KMS-11 (cell line): ENCODE measurements at regions not wholly inside any gene's neighbourhood (a gene's known extent, or its start where the extent isn't known, plus 50 kb on each side); places are given as distances from the start of the nearest gene placed in this dataset.

ENCODE experiments used
- H2AFZ ChIP-seq: fragments of 200-600 bp; sonication (generic); 2 replicates; pipeline ENCODE4 v1.6.1; 2016; ENCODE audit warnings: antibody characterized with exemption, mixed run types, low read depth
- H3K27ac ChIP-seq: fragments of 200-600 bp; sonication (generic); 2 replicates; pipeline ENCODE4 v1.6.1; 2016; ENCODE audit warnings: mild to moderate bottlenecking, mixed run types
- H3K27me3 ChIP-seq: fragments of 200-600 bp; sonication (generic); 2 replicates; pipeline ENCODE4 v1.6.1; 2017; ENCODE audit warnings: mild to moderate bottlenecking, low read depth, mixed run types, moderate library complexity; ENCODE audit not compliant: insufficient read depth
- H3K36me3 ChIP-seq: fragments of 200-600 bp; sonication (generic); 2 replicates; pipeline ENCODE4 v1.6.1; 2017; ENCODE audit warnings: mild to moderate bottlenecking, mixed run types; ENCODE audit not compliant: insufficient read depth
- H3K4me1 ChIP-seq: fragments of 200-600 bp; sonication (generic); 2 replicates; pipeline ENCODE4 v1.6.1; 2016; ENCODE audit warnings: mild to moderate bottlenecking, low read depth, mixed run types; ENCODE audit not compliant: poor library complexity, severe bottlenecking
- H3K4me2 ChIP-seq: fragments of 200-600 bp; sonication (generic); 2 replicates; pipeline ENCODE4 v1.7.0; 2016; ENCODE audit warnings: mild to moderate bottlenecking, mixed run types
- H3K4me3 ChIP-seq: fragments of 200-600 bp; sonication (generic); IDR thresholded peaks from 2 replicates; pipeline ENCODE4 v1.6.1; 2017; ENCODE audit warnings: low read depth, low read length, mixed read lengths; ENCODE audit not compliant: insufficient read depth
- H3K79me2 ChIP-seq: fragments of 200-600 bp; sonication (generic); 2 replicates; pipeline ENCODE4 v1.6.1; 2016; ENCODE audit warnings: low read depth, mixed run types; ENCODE audit not compliant: insufficient read depth
- H3K9ac ChIP-seq: fragments of 200-600 bp; sonication (generic); 2 replicates; pipeline ENCODE4 v1.6.1; 2016; ENCODE audit warnings: mild to moderate bottlenecking, mixed run types
- H4K20me1 ChIP-seq: fragments of 200-600 bp; sonication (generic); 2 replicates; pipeline ENCODE4 v1.6.1; 2016; ENCODE audit warnings: mild to moderate bottlenecking, mixed run types; ENCODE audit not compliant: insufficient read depth
- CTCF ChIP-seq: fragments of 200-600 bp; sonication (generic); conservative IDR thresholded peaks from 2 replicates; pipeline ENCODE4 v1.6.1; 2017; ENCODE audit warnings: low read depth, mild to moderate bottlenecking, antibody characterized with exemption, low read length, moderate library complexity, mixed read lengths

- no peaks in the 10 kb centered on the region for H3K27me3 ChIP-seq
- no peaks in the 10 kb centered on the region for H4K20me1 ChIP-seq
- no peak overlapping the region for H3K9ac ChIP-seq
- no peak for TF ChIP-seq CTCF
- no peak overlapping the region for H3K4me2 ChIP-seq
- no peak overlapping the region for H3K4me3 ChIP-seq
- no peaks in the 10 kb centered on the region for H3K4me1 ChIP-seq
- no peak overlapping the region for H2AFZ ChIP-seq
- no peak overlapping the region for H3K27ac ChIP-seq
- no peaks in the 10 kb centered on the region for H3K79me2 ChIP-seq
- no peaks in the 10 kb centered on the region for H3K36me3 ChIP-seq
These were observed 416.6 kb upstream of the ACVR2A start for GRCh38 chr2:147428120-147428747.

GRCh38 chr2:147425437-147426029, 419.3 kb upstream of the ACVR2A start:
- TF ChIP-seq CTCF: no peak
- Histone ChIP-seq H3K4me2 (no peak overlapping the region), H3K4me1 (no peaks in the 10 kb centered on the region), H2AFZ (no peak overlapping the region), H3K27me3 (no peaks in the 10 kb centered on the region), H3K36me3 (no peaks in the 10 kb centered on the region), H3K4me3 (no peak overlapping the region), H3K9ac (no peak overlapping the region), H3K27ac (no peak overlapping the region), H4K20me1 (no peaks in the 10 kb centered on the region), H3K79me2 (no peaks in the 10 kb centered on the region)

- H3K4me2 ChIP-seq: no peak overlapping the region
- H3K4me3 ChIP-seq: no peak overlapping the region
- no peak overlapping the region for H2AFZ ChIP-seq
- no peaks in the 10 kb centered on the region for H3K79me2 ChIP-seq
- H4K20me1 ChIP-seq: no peaks in the 10 kb centered on the region
- no peaks in the 10 kb centered on the region for H3K36me3 ChIP-seq
- TF ChIP-seq CTCF: no peak
- H3K4me1 ChIP-seq: no peaks in the 10 kb centered on the region
- H3K9ac ChIP-seq: no peak overlapping the region
- no peaks in the 10 kb centered on the region for H3K27me3 ChIP-seq
- no peak overlapping the region for H3K27ac ChIP-seq
These were observed 420.1 kb upstream of the ACVR2A start for GRCh38 chr2:147424766-147425165.

- H3K4me2 ChIP-seq: no peak overlapping the region
- no peak overlapping the region for H3K4me3 ChIP-seq
- H3K9ac ChIP-seq: no peak overlapping the region
- H2AFZ ChIP-seq: no peak overlapping the region
- no peak overlapping the region for H3K27ac ChIP-seq
- no peaks in the 10 kb centered on the region for H3K4me1 ChIP-seq
- H3K36me3 ChIP-seq: no peaks in the 10 kb centered on the region
- TF ChIP-seq CTCF: no peak
- no peaks in the 10 kb centered on the region for H4K20me1 ChIP-seq
- no peaks in the 10 kb centered on the region for H3K79me2 ChIP-seq
- no peaks in the 10 kb centered on the region for H3K27me3 ChIP-seq
These were observed 423.7 kb upstream of the ACVR2A start for GRCh38 chr2:147420947-147421675.
